ENCODE measurements at regions not wholly inside any gene's neighbourhood (a gene's known extent, or its start where the extent isn't known, plus 50 kb on each side); places are given as distances from the start of the nearest gene placed in this dataset.

- TF ChIP-seq ZNF175 (CRISPR knock-in tag; IDR thresholded peaks at IDR 0.05; ENCODE audit: low read depth) (no peak), E2F3 (CRISPR knock-in tag; IDR thresholded peaks at IDR 0.05) (no peak), ARID1B (IDR thresholded peaks at IDR 0.05) (peak; percentile 90), HDAC8 (tag; IDR thresholded peaks at IDR 0.05) (no peak), SMARCA4 (IDR thresholded peaks at IDR 0.05) (peak; percentile 82), PRMT5 (CRISPR knock-in tag; IDR thresholded peaks at IDR 0.05) (no peak), TEAD1 (CRISPR knock-in tag; IDR thresholded peaks at IDR 0.05) (no peak; a peak in 1 of 4 replicates), FOXA1 (IDR thresholded peaks at IDR 0.05; ENCODE audit: borderline replicate concordance) (peak; percentile 65; the same call in 1 of the 2 replicates), IRF2 (CRISPR knock-in tag; IDR thresholded peaks at IDR 0.05) (no peak), ZBTB34 (CRISPR knock-in tag; IDR thresholded peaks at IDR 0.05) (no peak), CTBP1 (IDR thresholded peaks at IDR 0.05; ENCODE audit: borderline replicate concordance) (peak; percentile 62; the same call in 1 of the 2 replicates), HEY1 (CRISPR knock-in tag; IDR thresholded peaks at IDR 0.05; ENCODE audit: borderline replicate concordance) (no peak), JUND (IDR thresholded peaks at IDR 0.05; ENCODE audit: borderline replicate concordance, low read depth, low read length) (peak; percentile 54; the same call in 1 of the 2 replicates), JUND (tag; IDR thresholded peaks at IDR 0.05; ENCODE audit: borderline replicate concordance, low read depth, low read length) (peak; percentile 54; the same call in 1 of the 3 replicates), NELFE (IDR thresholded peaks at IDR 0.05; ENCODE audit: insufficient read depth, insufficient read length) (no peak), ZNF57 (CRISPR knock-in tag; IDR thresholded peaks at IDR 0.05) (no peak), POLR2AphosphoS2 (IDR thresholded peaks at IDR 0.05; ENCODE audit: low read length) (no peak), DPF2 (IDR thresholded peaks at IDR 0.05) (peak; percentile 86), DACH1 (IDR thresholded peaks at IDR 0.05; ENCODE audit: partially characterized antibody) (no peak), ZNF766 (CRISPR knock-in tag; conservative IDR thresholded peaks at IDR 0.05) (peak; percentile 41; the same call in 1 of the 2 replicates), SETDB1 (IDR thresholded peaks at IDR 0.05; ENCODE audit: low read length) (no peak), NR2C2 (CRISPR knock-in tag; IDR thresholded peaks at IDR 0.05) (no peak), NR2C2 (tag; IDR thresholded peaks at IDR 0.05) (no peak), ZNF224 (CRISPR knock-in tag; IDR thresholded peaks at IDR 0.05) (no peak), POLR3A (IDR thresholded peaks at IDR 0.05; ENCODE audit: borderline replicate concordance, extremely low read depth, insufficient read depth, insufficient read length) (no peak)
- TF ChIP-seq, protein P1, sequence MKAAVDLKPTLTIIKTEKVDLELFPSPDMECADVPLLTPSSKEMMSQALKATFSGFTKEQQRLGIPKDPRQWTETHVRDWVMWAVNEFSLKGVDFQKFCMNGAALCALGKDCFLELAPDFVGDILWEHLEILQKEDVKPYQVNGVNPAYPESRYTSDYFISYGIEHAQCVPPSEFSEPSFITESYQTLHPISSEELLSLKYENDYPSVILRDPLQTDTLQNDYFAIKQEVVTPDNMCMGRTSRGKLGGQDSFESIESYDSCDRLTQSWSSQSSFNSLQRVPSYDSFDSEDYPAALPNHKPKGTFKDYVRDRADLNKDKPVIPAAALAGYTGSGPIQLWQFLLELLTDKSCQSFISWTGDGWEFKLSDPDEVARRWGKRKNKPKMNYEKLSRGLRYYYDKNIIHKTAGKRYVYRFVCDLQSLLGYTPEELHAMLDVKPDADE (conservative IDR thresholded peaks at IDR 0.05; ENCODE audit: control insufficient read depth, low read depth, low read length): no peak
- TF ChIP-seq, protein P2, sequence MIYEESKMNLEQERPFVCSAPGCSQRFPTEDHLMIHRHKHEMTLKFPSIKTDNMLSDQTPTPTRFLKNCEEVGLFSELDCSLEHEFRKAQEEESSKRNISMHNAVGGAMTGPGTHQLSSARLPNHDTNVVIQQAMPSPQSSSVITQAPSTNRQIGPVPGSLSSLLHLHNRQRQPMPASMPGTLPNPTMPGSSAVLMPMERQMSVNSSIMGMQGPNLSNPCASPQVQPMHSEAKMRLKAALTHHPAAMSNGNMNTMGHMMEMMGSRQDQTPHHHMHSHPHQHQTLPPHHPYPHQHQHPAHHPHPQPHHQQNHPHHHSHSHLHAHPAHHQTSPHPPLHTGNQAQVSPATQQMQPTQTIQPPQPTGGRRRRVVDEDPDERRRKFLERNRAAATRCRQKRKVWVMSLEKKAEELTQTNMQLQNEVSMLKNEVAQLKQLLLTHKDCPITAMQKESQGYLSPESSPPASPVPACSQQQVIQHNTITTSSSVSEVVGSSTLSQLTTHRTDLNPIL (CRISPR knock-in tag; IDR thresholded peaks at IDR 0.05): no peak
Measured at GRCh38 chr3:139121513-139122220, 77.0 kb upstream of the PRR23C start (continued).
